NCI-H2171 treated with DMSO at 0.1 percent for 48 hours (cell line): ENCODE measurements at regions not wholly inside any gene's neighbourhood (a gene's known extent, or its start where the extent isn't known, plus 50 kb on each side); places are given as distances from the start of the nearest gene placed in this dataset.

ENCODE experiments used
- DNase-seq: peaks from one replicate; lab custom pipeline; 2025; lab: John Stamatoyannopoulos, UW

DNA sequence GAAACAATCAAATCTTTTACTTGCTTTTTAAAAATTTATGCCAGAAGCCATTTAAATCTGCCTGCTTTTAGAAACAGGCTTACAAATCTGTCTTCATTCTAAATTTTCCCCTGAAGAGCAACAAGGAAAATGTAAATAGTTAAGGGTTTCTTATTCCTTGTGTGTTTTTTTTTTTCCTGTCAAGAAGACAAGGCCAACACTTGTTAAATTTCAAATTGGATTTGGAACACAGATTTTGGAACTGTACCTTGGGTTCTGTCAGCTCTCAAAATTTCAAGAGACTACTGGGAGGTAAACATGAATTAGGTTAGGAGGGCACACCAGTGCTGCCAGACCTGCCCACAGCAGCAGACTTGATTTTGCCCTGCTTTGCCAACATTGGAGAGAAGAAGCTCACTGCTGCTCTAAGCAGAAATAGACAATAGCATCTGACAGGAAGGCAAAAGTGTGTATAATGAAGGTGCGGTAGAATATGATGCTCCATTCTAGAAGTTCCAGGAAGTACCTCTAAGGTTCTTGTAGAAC lies 121.7 kb downstream of the NHLRC3 start:
- DNase-seq: no peak

DNA sequence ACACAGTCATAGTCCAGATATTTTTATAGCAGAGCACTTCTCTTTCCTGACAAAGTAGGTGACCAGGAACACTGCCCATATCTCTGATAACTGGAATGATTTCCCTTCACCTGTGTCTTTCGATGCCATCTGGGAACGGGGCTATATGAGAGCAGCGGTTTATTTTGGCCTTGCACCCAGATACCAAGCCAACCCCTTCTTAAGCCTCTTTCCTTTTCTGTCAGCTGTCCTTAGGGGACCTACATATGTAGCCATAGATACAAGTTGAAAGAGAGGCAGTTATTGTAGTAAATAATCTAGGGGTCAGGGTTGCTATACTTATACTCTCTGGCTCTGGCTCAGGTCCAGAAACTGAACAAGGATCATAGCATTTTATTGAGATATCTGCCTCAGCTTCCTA lies 128.8 kb downstream of the NHLRC3 start:
- no peak for DNase-seq

DNA sequence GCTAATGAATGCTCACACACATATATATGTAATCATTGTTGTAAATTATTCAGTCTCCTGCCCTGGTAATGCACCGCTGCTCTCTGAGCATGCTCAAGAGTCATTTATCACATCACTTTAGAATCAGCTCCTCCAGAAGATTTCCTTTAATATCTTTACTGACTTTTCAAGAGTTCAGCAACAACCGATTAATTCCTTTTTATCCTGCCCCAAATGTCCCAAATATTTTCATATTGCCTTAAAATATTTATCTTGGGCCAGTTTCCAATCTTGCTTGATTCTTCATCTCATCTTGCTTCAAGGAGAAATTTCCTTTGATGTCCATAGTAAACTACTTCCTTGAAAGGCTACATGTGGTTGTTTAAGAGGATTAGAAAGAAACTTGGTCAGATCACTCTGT lies 132.5 kb downstream of the NHLRC3 start:
- no peak for DNase-seq

DNA sequence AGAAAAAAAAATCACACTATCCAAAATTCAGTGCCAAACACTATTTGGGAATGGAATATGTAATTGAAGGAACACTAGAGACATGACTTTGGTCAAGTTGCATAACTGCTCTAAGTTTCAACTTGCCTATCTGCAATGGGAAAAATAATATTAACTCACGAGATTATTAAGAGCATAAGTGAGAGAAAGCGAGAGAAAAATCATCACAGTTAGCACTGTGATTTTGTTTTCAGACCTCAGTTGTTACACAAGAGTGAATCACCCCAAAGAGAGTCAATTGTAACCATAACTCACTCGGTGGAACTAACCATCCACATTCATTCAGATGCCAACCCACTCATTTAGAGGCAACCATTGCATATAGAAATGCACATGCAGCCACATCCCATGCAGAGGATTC lies 147.1 kb downstream of the NHLRC3 start:
- no peak for DNase-seq

DNA sequence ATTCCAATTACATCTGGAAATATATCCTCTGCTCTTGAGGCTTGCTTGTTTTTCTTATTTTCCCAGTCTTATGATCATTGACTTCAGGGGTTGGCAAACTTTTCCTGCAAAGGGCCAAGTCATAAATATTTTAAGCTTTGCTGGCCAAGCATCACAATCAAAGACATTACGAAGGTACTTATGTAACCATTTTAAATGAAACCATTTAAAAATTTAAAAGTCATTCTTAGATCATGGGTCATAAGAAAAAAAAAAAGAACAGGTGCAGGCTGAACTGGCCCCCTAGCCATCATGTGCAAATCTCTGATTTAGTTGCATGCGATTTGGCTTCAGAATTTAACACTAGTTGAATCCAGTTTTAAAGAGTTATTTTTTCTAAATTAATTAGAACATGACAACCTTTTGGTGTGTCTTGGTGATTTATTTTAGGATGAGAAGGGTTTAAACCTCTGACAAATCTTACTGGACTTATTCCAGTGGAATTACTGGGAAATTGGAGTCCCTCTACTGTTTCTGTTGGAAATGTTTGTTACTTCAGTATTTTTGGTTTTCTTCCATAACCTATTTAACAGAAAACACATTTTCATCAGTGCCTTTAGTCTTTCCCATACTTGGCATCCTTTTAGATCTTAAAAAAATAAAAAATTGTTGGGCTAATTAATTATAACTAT lies 148.1 kb downstream of the NHLRC3 start:
- no peak for DNase-seq

DNA sequence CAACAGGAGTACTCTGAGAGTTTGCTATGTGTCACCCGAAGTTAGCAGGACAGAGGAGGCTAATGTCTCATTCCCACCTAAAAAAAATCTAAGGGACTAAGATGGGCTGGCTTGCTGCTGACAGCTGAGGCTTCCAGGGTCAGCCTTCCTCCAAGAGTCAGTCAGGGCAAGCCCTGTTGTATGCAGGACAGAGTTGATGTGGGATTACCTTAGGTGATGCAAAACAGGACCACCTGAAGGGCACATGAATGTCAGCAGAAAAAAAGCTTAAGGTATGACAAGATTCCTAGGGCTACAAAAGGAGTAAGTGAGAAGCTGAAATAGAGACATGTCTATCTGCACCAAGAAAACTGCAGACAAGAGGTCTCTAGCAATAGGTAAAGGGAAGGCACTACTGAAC lies 151.5 kb downstream of the NHLRC3 start:
- no peak for DNase-seq

DNA sequence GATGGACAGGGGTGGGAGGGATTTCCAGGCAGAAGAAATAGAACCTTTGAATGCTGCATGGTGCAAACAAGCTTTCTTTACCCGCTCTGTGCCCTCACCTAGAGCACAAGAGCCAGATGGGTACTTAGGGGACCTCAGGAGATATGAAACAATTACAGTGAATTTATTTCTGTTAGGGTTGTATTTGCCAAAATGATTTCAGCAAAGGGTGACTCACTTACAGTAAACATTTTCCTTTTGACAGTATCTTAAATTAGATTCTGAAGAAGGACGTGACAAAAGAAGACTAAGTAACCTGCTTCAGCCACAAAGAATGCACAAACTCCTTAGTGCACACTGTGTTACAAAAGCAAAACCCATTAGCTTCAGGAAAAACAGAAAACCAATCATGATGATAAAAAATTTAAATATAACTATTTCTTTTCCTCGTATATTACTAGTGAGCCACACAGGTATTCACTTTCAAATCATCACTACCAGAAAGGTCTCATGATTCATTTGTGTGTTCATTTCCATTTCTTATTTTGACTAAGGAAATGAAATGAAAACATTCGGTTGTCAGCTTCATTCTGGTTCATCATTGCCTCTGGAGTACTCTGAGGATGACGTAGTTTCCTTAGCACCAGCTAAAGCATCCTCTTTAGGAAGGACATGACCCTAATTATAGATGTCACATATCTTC lies 158.8 kb downstream of the NHLRC3 start:
- DNase-seq: no peak

DNA sequence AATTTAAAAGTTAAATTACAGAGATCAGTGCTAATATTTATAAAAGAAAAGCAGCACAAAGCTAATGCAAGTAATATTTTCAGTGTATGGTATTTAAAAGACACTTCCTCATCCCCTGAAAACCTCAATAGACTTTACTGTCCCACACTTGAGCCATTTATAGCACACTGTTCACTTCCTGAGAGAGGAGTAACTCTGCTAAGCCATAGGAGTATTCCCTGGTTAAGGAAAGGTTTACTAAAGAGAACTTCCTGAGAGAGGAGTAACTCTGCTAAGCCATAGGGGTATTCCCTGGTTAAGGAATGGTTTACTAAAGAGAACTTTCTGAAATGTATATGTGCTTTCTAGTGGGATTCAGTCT lies 159.4 kb downstream of the NHLRC3 start:
- DNase-seq: no peak

DNA sequence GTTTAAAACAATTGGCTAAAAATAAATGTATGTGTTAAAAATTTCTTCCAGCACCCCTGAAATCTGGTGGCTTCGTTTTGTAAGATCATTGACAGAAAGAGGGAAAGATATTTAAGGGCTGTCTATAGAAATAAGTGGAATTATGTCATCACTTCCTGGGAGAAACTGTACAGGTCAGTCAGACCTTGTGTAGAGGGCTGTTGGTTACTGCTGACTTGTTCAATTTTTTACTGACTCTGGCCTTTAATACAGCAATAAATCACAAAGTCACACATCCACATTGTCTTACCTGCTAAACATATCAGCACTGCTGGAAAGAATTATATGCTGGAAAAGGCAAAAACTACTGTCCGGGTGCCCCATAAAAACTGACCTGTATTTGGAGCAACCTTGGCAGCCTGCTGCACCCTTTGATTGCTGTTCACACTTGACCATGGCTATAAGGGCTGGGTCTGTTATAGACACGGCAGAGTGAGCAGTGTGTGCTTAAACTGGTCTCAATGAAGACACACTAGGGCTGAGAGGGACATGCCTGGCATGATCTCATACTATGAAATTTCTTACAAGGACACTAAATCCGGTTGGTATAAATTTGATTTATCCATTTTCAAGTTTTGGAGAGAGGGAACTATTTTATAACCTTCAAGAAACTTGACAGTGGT lies 162.1 kb downstream of the NHLRC3 start:
- no peak for DNase-seq

DNA sequence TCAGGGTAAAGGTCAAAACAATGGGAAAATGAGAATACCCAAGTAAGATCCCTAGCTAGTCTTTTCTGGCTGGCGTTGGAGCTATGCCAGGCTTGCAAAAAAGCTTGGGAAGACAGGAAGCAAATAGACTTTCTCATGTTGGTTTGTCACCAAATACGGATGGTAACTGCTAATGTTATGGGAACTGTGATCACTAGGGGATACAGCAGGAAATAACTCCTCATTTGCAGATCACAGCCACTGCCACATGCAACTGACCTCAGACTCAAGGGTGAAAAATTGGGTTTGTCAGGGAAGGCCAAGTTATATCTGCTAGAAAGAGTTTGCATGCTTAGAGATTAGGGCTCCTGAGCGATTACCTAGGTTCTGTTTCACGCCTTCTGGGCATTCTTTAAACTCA lies 162.9 kb downstream of the NHLRC3 start:
- DNase-seq: no peak

DNA sequence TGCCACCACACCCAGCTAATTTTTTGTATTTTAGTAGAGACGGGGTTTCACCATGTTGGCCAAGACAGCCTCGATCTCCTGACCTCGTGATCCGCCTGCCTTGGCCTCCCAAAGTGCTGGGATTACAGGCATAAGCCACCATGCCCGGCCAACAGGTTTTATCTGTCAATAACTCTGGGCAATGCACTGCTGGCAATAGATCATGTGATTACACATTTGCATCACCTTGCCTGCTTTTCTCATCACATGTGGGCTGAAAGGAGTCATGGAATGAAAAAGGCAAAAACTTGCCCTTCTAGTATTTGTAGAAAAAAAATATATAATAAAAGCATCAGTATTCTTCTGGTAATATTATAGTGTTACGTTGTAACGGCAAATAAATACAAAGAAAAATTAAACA lies 164.5 kb downstream of the NHLRC3 start:
- no peak for DNase-seq

DNA sequence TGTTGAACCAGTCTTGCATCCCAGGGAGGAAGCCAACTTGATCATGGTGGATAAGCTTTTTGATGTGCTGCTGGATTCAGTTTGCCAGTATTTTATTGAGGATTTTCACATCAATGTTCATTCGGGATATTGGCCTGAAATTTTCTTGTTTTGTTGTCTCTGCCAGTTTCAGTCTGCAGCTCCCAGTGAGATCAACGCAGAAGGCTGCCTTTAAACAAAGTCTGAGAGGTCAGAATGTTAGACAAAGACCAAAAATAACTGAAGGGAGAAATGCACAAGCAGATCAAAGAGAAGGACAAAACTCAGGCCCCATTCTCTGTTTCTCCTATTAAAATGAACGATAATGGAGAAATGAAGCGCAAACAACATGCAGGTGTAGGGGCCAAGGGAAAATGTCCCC lies 170.4 kb downstream of the NHLRC3 start:
- DNase-seq: no peak

DNA sequence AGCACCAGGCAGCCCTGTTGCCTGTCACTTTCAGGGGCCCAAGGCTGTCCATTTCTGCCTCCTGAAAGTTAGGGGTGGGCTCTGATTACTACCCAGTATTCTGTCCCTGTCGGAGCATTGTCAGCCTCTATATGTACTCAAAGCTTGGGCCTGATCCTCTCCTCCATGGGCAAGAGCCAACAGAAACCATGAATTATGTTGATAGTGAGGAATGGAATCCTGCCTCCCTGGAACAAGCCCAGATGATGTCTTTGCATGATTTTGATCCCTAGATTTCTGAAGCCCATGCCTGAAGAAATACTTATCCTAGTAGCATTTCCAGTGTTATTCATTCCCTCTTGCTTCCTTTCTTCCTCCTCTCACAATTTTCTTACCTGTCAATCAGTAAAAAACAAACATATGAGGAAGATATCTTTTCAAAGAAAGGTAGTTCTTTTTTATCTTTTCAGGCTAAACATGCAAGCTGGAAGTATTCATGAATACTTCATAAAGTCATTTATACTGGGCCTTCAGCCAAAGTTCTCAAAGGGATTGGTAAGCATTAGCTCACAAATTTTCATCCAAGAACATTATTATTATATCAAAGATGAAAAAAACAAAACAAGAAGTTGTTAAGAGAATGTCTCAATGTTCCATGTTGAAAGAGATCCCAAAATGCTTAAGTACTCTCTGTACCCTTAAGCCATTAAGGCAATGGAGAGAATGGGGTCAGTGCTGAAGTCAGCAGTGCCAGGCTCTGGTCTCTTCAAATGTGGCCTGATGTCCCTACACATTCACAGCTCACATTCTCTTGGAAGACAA lies 171.7 kb downstream of the NHLRC3 start:
- DNase-seq: no peak

DNA sequence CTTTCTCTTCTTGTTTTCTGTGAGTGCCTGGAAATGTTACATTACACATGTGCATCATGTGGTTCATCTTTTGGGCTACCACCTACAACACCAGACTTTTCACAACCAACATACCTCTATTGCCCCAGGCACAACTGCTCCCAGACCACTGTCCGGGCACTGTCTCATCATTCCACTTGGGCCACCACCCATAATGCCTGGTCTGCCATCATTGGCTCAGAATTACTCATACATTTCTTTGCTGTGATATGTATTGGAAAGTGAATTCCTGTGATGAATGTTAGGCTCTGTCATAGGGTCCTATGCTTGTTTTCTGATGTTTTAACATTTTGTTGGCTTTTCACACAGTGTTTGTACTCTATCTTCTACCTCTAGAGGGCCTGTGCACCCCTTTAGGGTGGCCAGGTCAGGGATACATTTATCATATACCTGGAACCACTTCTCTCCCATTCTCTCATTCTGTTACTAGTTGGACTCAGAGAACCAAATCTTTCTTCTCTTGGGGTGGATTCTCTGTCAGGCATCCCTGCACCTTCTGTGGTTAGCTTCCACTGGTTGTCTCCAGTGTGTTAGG lies 172.8 kb downstream of the NHLRC3 start:
- no peak for DNase-seq

DNA sequence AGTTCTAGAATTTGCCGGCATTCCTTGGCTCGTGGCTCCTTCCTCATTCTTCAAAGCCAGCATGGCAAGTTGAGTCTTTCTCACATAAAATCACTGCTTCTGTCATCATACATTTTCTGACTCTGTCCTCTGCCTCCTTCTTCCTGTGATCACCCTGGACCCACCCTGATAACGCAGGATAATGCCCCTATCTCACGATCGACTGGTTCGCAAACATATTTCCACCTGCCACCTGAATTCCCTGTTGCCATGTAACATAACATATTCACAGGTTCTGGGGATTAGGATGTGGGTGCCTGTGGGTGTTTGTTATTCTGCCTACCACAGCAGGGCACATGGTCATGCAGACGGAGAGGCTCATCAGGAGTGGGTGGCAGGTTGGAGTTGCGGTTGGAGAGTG lies 177.7 kb downstream of the NHLRC3 start:
- DNase-seq: no peak

DNA sequence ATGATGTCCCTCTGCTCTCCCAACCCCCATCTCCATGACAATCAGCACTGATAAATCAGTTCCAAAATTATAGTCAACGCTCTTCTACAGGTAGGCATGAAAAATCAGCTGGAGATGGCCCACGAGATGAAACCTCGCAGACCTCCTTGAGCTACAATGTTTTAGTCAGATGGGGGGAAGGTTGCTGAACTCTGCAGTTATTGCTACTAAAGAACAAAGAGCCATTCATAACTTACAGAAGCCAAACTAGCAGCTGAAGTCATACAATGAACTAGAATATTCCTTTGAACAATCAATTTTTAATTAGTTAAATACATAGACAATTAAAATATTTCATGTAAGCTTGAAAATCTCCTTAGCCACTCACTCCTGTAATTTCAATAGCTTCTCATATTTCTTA lies 179.2 kb downstream of the NHLRC3 start:
- DNase-seq: no peak

DNA sequence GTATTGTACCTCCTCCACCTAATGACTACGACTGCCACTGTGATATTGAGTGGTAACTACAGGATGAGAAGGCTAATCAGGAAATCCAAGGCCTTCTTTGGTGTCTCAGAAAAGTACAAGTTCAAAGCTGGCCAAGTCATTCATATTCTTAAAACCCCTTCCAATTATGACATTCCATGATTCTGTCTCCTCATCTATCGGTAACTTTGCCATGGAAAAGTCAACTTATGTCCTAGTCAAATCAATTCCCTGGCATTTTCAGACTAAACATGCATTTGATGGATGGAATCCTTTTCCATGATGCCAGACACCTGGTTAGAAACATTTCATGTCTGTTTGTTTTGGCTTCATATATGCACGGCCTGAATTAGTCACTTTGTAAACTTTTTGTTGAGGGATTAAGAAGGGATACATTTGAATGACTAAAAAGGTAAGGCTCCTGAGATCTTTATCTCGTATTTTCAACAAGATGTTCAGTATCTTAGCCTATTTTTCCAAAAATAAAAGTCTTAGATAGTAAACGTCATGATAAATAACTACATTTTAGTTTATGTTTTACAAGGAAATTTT lies 186.5 kb downstream of the NHLRC3 start:
- no peak for DNase-seq

DNA sequence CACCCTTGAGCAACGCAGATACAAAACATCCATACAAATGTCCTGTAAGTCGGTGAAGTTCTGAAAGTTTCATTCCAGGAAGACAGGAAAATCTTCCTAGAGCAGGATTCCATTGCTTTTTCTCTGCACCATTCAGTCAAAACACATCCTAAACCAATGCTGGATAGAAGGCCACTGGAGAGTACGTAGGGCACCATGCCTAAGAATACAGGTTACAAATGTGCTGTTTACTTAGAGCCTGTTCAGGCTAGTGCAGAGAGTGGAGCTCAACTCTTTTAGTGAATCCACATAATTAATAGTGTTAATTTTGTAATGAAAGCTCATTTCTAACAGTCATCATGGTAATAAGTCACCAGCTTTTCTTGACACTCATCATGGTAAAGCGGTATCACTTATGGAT lies 187.6 kb downstream of the NHLRC3 start:
- DNase-seq: no peak

DNA sequence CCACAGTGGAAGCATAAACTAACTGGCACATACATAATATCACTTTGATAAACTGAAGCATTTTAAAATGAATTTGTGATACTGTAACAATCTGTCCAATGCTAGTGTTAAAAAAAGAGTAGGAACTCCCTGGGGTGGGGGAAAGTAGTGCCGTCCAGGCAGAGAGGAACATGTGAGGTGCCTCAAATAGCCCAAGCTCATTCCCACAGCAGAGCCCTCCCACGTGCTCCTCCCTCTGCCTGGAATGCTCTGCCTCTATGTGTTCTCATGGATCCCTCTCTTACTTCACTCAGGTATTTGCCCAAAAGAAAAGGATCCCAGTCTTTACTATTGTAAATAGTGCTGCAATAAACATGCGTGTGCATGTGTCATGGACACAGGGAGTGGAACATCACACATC lies 188.1 kb downstream of the NHLRC3 start:
- DNase-seq: no peak

DNA sequence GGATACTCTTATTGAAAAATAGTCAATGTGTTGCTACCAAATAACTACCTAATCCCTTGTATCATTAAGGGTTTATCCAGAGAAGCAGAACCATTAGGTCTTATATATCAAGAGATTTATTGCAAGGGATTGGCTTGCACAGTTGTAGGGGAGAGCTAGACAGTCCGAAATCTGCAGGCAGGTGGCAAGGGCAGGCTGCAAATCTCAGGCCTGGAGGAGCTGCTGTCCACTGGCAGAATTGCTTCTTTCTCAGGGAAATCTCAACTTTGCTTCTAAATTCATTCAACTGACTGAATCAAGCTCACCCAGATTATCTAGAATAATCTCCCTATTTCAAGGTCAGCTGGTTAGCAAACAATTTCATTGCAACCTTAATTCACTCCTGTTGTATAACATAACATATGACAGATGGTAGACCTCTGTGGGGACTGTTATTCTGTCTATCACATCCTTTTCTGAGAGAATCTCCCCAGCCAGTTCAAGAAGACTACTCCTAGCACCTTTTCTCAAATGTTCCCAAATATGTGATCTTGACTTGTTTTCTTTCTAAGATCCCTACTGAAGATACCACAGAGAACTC lies 194.2 kb downstream of the NHLRC3 start:
- DNase-seq: no peak

DNA sequence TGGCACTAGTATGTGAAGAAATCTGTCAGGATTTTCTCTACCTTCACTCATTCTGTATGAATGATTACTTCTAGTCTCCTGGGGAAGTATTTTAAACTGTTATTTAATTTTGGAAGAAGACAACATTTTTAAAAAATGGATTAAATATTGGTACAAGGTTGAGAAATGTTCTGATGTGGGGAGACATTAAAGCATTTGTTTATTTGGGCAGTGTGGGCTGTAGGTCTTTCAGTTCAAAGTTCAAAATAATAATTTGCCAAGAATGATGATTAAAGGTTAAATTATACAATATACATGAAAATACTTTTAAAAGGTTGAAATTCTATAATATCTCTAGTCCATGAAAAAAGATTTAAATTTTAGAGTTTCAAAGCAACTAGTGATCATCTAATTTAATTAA lies 194.7 kb downstream of the NHLRC3 start:
- no peak for DNase-seq

DNA sequence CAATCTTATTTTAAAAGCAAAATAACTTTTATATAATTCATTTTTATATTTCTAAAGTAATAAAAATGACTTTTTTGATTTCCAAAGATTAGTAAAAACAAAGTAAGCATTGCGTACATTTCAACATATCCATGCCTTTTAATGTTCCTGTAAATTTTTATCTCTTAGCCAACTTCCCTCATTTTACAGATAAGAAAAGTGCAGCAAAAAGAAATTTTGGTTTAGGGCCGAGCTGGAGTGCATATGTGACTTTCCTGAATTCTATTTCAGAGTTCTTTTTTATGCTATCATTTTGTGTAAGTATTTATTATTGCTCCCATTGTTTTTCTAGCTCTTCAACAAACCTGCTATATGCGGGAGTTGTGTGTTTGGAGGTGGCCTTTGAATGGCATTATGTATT lies 195.3 kb downstream of the NHLRC3 start:
- DNase-seq: no peak
